WERI-Rb-1 (cell line): ENCODE measurements at regions not wholly inside any gene's neighbourhood (a gene's known extent, or its start where the extent isn't known, plus 50 kb on each side); places are given as distances from the start of the nearest gene placed in this dataset.
"Not testable (repeated sequence)": the region's sequence is repeated elsewhere in the genome, so short reads cannot be mapped to it uniquely, and the experiment has no call there.

ENCODE experiments used
- DNase-seq: peaks from one replicate; pipeline ENCODE4 v3.0.0-alpha.2; 2020
- H3K27ac ChIP-seq: fragments of 250-450 bp; sonication (Bioruptor Pico); 2 replicates; pipeline ENCODE4 v1.5.1; 2020; ENCODE audit warnings: mild to moderate bottlenecking, moderate library complexity
- H3K27me3 ChIP-seq: fragments of 250-450 bp; sonication (Bioruptor Pico); 2 replicates; pipeline ENCODE4 v1.5.1; 2021; ENCODE audit warnings: mild to moderate bottlenecking, low read depth, moderate library complexity; ENCODE audit not compliant: insufficient read depth, severe bottlenecking
- H3K36me3 ChIP-seq: fragments of 250-450 bp; sonication (Bioruptor Pico); 2 replicates; pipeline ENCODE4 v1.5.1; 2020; ENCODE audit warnings: mild to moderate bottlenecking, moderate library complexity
- H3K4me3 ChIP-seq: 2 replicates; pipeline ENCODE4 v1.5.1; 2011; ENCODE audit warnings: low read depth, mild to moderate bottlenecking, control low read depth, low read length
- H3K9me3 ChIP-seq: fragments of 250-450 bp; sonication (Bioruptor Pico); 2 replicates; pipeline ENCODE4 v1.5.1; 2021; ENCODE audit warnings: mild to moderate bottlenecking, moderate library complexity; ENCODE audit not compliant: severe bottlenecking
- TF ChIP-seq, protein P1 (sequence below): IDR thresholded peaks from 2 replicates; pipeline ENCODE4 v1.5.1; 2011; ENCODE audit warnings: low read depth, mild to moderate bottlenecking, control low read depth, inconsistent platforms, low read length

DNA sequence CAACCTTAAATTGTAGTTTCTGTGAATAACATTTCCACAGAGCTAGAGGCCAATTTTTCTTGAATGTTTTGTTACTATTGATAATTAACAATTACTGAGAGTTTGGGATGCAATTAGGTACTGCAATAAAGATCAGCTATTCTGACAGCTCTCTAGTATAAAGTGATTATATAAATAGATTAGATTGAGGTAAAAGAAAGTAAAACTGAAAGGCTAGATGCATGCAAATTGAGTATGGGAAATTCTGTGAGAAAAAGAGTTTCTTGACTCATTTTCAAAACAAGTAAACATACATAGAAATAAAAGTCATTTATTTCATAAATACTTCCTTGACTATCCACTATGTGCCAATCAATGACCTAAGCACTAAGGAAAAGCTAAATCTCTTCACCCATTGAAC is 1087.5 kb upstream of the ATXN8OS start:
- H3K4me3 ChIP-seq = no peak overlapping the region
- H3K36me3 ChIP-seq = no peaks in the 10 kb centered on the region
- no peak overlapping the region for H3K27ac ChIP-seq
- TF ChIP-seq, protein P1, sequence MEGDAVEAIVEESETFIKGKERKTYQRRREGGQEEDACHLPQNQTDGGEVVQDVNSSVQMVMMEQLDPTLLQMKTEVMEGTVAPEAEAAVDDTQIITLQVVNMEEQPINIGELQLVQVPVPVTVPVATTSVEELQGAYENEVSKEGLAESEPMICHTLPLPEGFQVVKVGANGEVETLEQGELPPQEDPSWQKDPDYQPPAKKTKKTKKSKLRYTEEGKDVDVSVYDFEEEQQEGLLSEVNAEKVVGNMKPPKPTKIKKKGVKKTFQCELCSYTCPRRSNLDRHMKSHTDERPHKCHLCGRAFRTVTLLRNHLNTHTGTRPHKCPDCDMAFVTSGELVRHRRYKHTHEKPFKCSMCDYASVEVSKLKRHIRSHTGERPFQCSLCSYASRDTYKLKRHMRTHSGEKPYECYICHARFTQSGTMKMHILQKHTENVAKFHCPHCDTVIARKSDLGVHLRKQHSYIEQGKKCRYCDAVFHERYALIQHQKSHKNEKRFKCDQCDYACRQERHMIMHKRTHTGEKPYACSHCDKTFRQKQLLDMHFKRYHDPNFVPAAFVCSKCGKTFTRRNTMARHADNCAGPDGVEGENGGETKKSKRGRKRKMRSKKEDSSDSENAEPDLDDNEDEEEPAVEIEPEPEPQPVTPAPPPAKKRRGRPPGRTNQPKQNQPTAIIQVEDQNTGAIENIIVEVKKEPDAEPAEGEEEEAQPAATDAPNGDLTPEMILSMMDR = no peak
- H3K9me3 ChIP-seq = no peaks in the 10 kb centered on the region
- DNase-seq = no peak
- no peaks in the 10 kb centered on the region for H3K27me3 ChIP-seq

DNA sequence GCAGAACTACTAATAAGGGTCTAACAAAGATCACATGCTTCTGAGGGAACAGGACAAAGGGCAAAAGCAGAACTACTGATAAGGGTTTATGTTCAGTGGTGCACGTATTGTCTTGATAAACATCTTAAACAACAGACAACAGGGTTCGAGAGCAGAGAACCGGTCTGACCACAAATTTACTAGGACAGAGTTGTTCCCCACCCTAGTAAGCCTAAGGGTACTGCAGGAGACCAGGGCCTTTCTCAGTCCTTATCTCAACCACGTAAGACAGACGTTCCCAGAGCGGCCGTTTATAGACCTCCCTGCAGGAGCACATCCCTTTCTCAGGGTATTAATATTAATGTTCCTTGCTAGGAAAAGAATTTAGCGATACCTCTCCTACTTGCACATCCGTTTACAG is 1089.5 kb upstream of the ATXN8OS start:
- DNase-seq, H3K27ac ChIP-seq, H3K4me3 ChIP-seq, H3K36me3 ChIP-seq, H3K9me3 ChIP-seq, H3K27me3 ChIP-seq: not testable (repeated sequence)

DNA sequence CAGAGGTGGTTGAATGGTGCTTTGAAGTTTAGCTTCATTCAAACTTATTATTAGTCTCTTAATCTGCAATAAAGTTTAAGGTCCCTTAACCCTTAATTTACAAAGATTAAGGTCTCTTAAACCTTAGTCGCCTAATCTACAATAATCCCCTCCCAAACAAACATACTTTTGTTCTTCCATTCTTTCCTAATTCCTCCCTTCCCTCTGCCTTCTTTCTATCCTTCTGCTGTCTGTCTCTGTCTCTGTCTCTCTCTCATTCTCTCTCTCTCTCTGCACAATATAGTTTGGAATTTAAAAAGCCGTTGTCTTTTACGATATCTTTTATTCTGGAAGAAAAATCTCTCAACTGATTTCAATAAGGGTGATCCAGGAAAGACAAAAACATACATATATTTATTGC is 1096.8 kb upstream of the ATXN8OS start:
- Histone ChIP-seq H3K9me3 (no peaks in the 10 kb centered on the region), H3K27me3 (no peaks in the 10 kb centered on the region), H3K4me3 (no peak overlapping the region), H3K36me3 (no peaks in the 10 kb centered on the region), H3K27ac (no peak overlapping the region)
- TF ChIP-seq, protein P1 = no peak
- DNase-seq = no peak

DNA sequence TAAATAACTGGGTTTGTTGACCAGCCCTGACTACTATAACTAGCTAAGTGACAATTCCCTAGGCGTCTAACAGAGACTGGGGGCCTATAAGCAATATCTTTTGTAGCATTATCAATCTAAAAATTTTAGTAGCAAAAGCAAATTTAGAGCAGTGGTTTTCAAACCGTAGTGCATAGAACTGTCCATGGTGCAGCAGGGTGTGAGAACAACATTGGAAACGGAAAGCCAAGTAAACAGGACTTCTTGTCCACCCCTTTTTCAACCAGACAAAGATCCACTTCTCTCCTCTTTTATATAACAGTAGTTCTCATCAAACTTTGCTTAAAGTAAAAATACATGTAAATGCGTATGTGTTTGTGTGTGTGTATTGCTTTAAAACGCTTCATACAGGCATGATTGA is 1099.1 kb upstream of the ATXN8OS start:
- TF ChIP-seq, protein P1 = no peak
- no peak for DNase-seq
- H3K4me3 ChIP-seq = no peak overlapping the region
- no peak overlapping the region for H3K27ac ChIP-seq
- no peaks in the 10 kb centered on the region for H3K36me3 ChIP-seq
- H3K9me3 ChIP-seq = no peaks in the 10 kb centered on the region
- no peaks in the 10 kb centered on the region for H3K27me3 ChIP-seq

DNA sequence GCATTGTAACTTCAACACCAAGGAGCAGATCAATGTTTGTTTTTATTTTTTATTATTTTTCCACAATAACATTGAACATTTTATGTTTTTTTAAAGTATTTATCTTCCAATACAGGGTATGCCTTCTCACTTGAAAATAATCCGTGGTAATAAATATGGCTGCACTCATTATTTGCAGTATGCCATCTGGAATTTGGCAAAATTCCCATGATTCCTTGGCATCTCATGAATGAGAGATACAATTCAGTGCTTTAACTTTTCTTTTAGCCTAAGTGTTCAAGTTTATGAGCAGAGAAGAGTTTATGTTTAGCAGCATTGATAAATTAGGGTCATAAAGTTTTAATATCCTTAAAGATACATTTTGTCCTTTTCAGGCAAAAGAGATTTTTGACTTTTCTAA is 1109.6 kb upstream of the ATXN8OS start:
- TF ChIP-seq, protein P1 = no peak
- H3K9me3 ChIP-seq = no peaks in the 10 kb centered on the region
- no peaks in the 10 kb centered on the region for H3K27me3 ChIP-seq
- DNase-seq = no peak
- H3K36me3 ChIP-seq = no peaks in the 10 kb centered on the region
- no peak overlapping the region for H3K27ac ChIP-seq
- no peak overlapping the region for H3K4me3 ChIP-seq

DNA sequence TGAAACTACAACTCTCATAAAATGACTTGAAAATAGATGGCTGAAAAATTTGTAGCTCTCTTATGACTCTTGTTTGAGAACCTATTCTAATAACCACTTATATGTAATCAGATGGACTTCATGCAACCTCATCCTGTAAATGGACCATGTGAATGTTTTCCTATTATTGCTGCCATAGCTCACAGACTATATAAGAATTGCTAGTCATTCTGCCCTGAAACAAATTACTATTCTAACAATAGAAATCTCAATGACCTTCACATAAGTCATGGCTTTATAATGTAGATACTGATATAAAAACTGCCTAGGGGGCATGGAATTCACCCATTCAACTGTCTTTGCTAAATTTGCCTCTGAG is 1111.0 kb upstream of the ATXN8OS start:
- TF ChIP-seq, protein P1 = no peak
- DNase-seq = no peak

More for the DNA sequence above, 1111.0 kb upstream of the ATXN8OS start:
- Histone ChIP-seq H3K9me3 (no peaks in the 10 kb centered on the region), H3K4me3 (no peak overlapping the region), H3K36me3 (no peaks in the 10 kb centered on the region), H3K27ac (no peak overlapping the region), H3K27me3 (no peaks in the 10 kb centered on the region)
